SK-N-SH treated with all-trans-retinoic acid at 6 μM for 48 hours (cell line): ENCODE measurements at regions not wholly inside any gene's neighbourhood (a gene's known extent, or its start where the extent isn't known, plus 50 kb on each side); places are given as distances from the start of the nearest gene placed in this dataset.

Experiments
- ATAC-seq: fragments of 200-7000 bp; cut with Tn5 transposase; 3 replicates; pipeline ENCODE4 v1.9.1; 2020; ENCODE audit warnings: mild to moderate bottlenecking, moderate library complexity
- ARNTL ChIP-seq: fragments of 450-650 bp; formaldehyde crosslinking; IDR thresholded peaks from 2 replicates; pipeline ENCODE4 v1.5.0; 2020; ENCODE audit warnings: low read depth, mild to moderate bottlenecking, moderate library complexity, borderline replicate concordance
- BACH2 ChIP-seq: fragments of 250-450 bp; sonication (Bioruptor Pico); IDR thresholded peaks from 2 replicates; pipeline ENCODE4 v1.9.0; 2021; ENCODE audit warnings: mild to moderate bottlenecking, borderline replicate concordance
- CREB5 ChIP-seq: fragments of 250-450 bp; sonication (Bioruptor Pico); IDR thresholded peaks from 2 replicates; pipeline ENCODE4 v1.5.1; 2020; ENCODE audit warnings: low read depth, mild to moderate bottlenecking, moderate library complexity
- CSDC2 ChIP-seq: fragments of 250-450 bp; sonication (Bioruptor Pico); IDR thresholded peaks from 2 replicates; pipeline ENCODE4 v1.5.0; 2020; ENCODE audit warnings: mild to moderate bottlenecking, moderate library complexity
- CSRNP3 ChIP-seq: fragments of 250-450 bp; sonication (Bioruptor Pico); IDR thresholded peaks from 2 replicates; pipeline ENCODE4 v1.5.1; 2021; ENCODE audit warnings: mild to moderate bottlenecking, moderate library complexity
- ESRRG ChIP-seq: fragments of 250-450 bp; sonication (Bioruptor Pico); IDR thresholded peaks from 2 replicates; pipeline ENCODE4 v1.6.1; 2021; ENCODE audit warnings: mild to moderate bottlenecking
- GLIS3 ChIP-seq: fragments of 250-450 bp; sonication (Bioruptor Pico); IDR thresholded peaks from 2 replicates; pipeline ENCODE4 v1.5.0; 2020; ENCODE audit warnings: mild to moderate bottlenecking, moderate library complexity
- ISL1 ChIP-seq: fragments of 250-450 bp; sonication (Bioruptor Pico); IDR thresholded peaks from 2 replicates; pipeline ENCODE4 v2.1.2; 2022; ENCODE audit warnings: mild to moderate bottlenecking, moderate library complexity
- OSR1 ChIP-seq: fragments of 250-450 bp; sonication (Bioruptor Pico); IDR thresholded peaks from 2 replicates; pipeline ENCODE4 v1.8.0; 2022; ENCODE audit warnings: moderate library complexity, mild to moderate bottlenecking, inconsistent platforms
- PATZ1 ChIP-seq: fragments of 250-450 bp; sonication (Bioruptor Pico); IDR thresholded peaks from 2 replicates; pipeline ENCODE4 v1.8.0; 2020; ENCODE audit warnings: mild to moderate bottlenecking, moderate library complexity, borderline replicate concordance
- POU6F1 ChIP-seq: fragments of 250-450 bp; sonication (Bioruptor Pico); IDR thresholded peaks from 2 replicates; pipeline ENCODE4 v1.8.0; 2021; ENCODE audit warnings: low read depth, mild to moderate bottlenecking, moderate library complexity, borderline replicate concordance
- PPARA ChIP-seq: fragments of 250-450 bp; sonication (Bioruptor Pico); IDR thresholded peaks from 2 replicates; pipeline ENCODE4 v1.5.0; 2020; ENCODE audit warnings: mild to moderate bottlenecking, borderline replicate concordance
- RARB ChIP-seq: fragments of 250-450 bp; sonication (Bioruptor Pico); IDR thresholded peaks from 2 replicates; pipeline ENCODE4 v1.8.0; 2021; ENCODE audit warnings: mild to moderate bottlenecking, moderate library complexity
- SNAI2 ChIP-seq: fragments of 250-450 bp; sonication (Bioruptor Pico); IDR thresholded peaks from 2 replicates; pipeline ENCODE4 v1.5.0; 2020; ENCODE audit warnings: mild to moderate bottlenecking, moderate library complexity
- TCF4 ChIP-seq: fragments of 250-450 bp; sonication (Bioruptor Pico); IDR thresholded peaks from 2 replicates; pipeline ENCODE4 v1.8.0; 2021; ENCODE audit warnings: mild to moderate bottlenecking, moderate library complexity, borderline replicate concordance
- TOX ChIP-seq: fragments of 250-450 bp; sonication (Bioruptor Pico); IDR thresholded peaks from 2 replicates; pipeline ENCODE4 v1.8.0; 2021; ENCODE audit warnings: mild to moderate bottlenecking, moderate library complexity, borderline replicate concordance
- TSHZ2 ChIP-seq: fragments of 250-450 bp; sonication (Bioruptor Pico); IDR thresholded peaks from 2 replicates; pipeline ENCODE4 v1.5.0; 2020; ENCODE audit warnings: mild to moderate bottlenecking, moderate library complexity
- ZC3H10 ChIP-seq: fragments of 250-450 bp; sonication (Bioruptor Pico); IDR thresholded peaks from 2 replicates; pipeline ENCODE4 v1.5.1; 2021; ENCODE audit warnings: mild to moderate bottlenecking, moderate library complexity
- ZFP3 ChIP-seq: fragments of 250-450 bp; sonication (Bioruptor Pico); IDR thresholded peaks from 2 replicates; pipeline ENCODE4 v1.5.0; 2020; ENCODE audit warnings: mild to moderate bottlenecking, moderate library complexity
- ZFP30 ChIP-seq: fragments of 450-650 bp; formaldehyde crosslinking; IDR thresholded peaks from 2 replicates; pipeline ENCODE4 v1.5.0; 2022; ENCODE audit warnings: mild to moderate bottlenecking, moderate library complexity
- ZNF70 ChIP-seq: fragments of 450-650 bp; formaldehyde crosslinking; IDR thresholded peaks from 2 replicates; pipeline ENCODE4 v1.5.0; 2020; ENCODE audit warnings: mild to moderate bottlenecking, moderate library complexity
- ZNF8 ChIP-seq: fragments of 450-650 bp; formaldehyde crosslinking; IDR thresholded peaks from 2 replicates; pipeline ENCODE4 v1.5.0; 2020; ENCODE audit warnings: mild to moderate bottlenecking, moderate library complexity

GRCh38 chr11:104523611-104524010 lies 359.7 kb upstream of the PDGFD start:
- no peak for TF ChIP-seq ZNF8 (CRISPR knock-in tag)
- TF ChIP-seq ARNTL: no peak
- no peak for TF ChIP-seq OSR1 (CRISPR knock-in tag)
- no peak for TF ChIP-seq GLIS3
- no peak for TF ChIP-seq ZC3H10 (CRISPR knock-in tag)
- TF ChIP-seq ESRRG (CRISPR knock-in tag): no peak
- no peak for TF ChIP-seq ZFP3 (CRISPR knock-in tag)
- TF ChIP-seq CSRNP3 (CRISPR knock-in tag): no peak
- TF ChIP-seq TCF4 (CRISPR knock-in tag): no peak
- no peak for TF ChIP-seq RARB (CRISPR knock-in tag)
- no peak for TF ChIP-seq ISL1 (CRISPR knock-in tag)
- no peak for TF ChIP-seq PPARA (CRISPR knock-in tag)
- no peak for TF ChIP-seq POU6F1 (CRISPR knock-in tag)
- ATAC-seq: no peak

- ATAC-seq: peak; percentile 91
- no peak for TF ChIP-seq OSR1 (CRISPR knock-in tag)
- TF ChIP-seq ESRRG (CRISPR knock-in tag): no peak
- peak; percentile 73 for TF ChIP-seq ISL1 (CRISPR knock-in tag)
- TF ChIP-seq ZNF70 (CRISPR knock-in tag): peak; percentile 77
- TF ChIP-seq ZFP30 (CRISPR knock-in tag): no peak
- 0 out of 2 replicates have a peak, but pooled peaks have one; percentile 45 for TF ChIP-seq GLIS3
- TF ChIP-seq POU6F1 (CRISPR knock-in tag): no peak
- TF ChIP-seq ARNTL: no peak
- peak; percentile 86; the same call in 1 of the 2 replicates for TF ChIP-seq TCF4 (CRISPR knock-in tag)
- 0 out of 2 replicates have a peak, but pooled peaks have one; percentile 75 for TF ChIP-seq BACH2
- TF ChIP-seq TOX (CRISPR knock-in tag): peak; percentile 35; the same call in 1 of the 2 replicates
- no peak for TF ChIP-seq ZC3H10 (CRISPR knock-in tag)
- TF ChIP-seq PATZ1: no peak
- TF ChIP-seq CSDC2 (CRISPR knock-in tag): no peak
- no peak for TF ChIP-seq SNAI2 (CRISPR knock-in tag)
- TF ChIP-seq PPARA (CRISPR knock-in tag): no peak
- no peak for TF ChIP-seq ZNF8 (CRISPR knock-in tag)
- TF ChIP-seq ZFP3 (CRISPR knock-in tag): peak; percentile 63; the same call in 1 of the 2 replicates
- peak; percentile 82 for TF ChIP-seq TSHZ2
- 0 out of 2 replicates have a peak, but pooled peaks have one; percentile 16 for TF ChIP-seq CSRNP3 (CRISPR knock-in tag)
- TF ChIP-seq RARB (CRISPR knock-in tag): no peak
- peak; percentile 74; the same call in 1 of the 2 replicates for TF ChIP-seq CREB5
- TF ChIP-seq, all 23 proteins: peak for 10
These were observed 358.7 kb upstream of the PDGFD start for GRCh38 chr11:104522650-104523049.
